Neural cell (in vitro differentiated cells): ENCODE measurements at regions not wholly inside any gene's neighbourhood (a gene's known extent, or its start where the extent isn't known, plus 50 kb on each side); places are given as distances from the start of the nearest gene placed in this dataset.

Experiments used
- EP300 ChIP-seq: fragments of 450-650 bp; conservative IDR thresholded peaks from 2 replicates; pipeline ENCODE4 v1.6.1; 2014; ENCODE audit warnings: antibody characterized with exemption, mild to moderate bottlenecking, moderate library complexity; ENCODE audit not compliant: poor library complexity, severe bottlenecking
- EZH2 ChIP-seq: fragments of 200-600, 300-800 bp; shearing (Covaris generic), sonication (generic); IDR thresholded peaks from 2 replicates; pipeline ENCODE4 v1.6.1; 2014; ENCODE audit warnings: antibody characterized with exemption, low read length, borderline replicate concordance, mild to moderate bottlenecking; ENCODE audit not compliant: insufficient read depth, poor library complexity, severe bottlenecking
- MXI1 ChIP-seq: fragments of 450-650 bp; conservative IDR thresholded peaks from 2 replicates; pipeline ENCODE4 v1.6.1; 2014; ENCODE audit warnings: antibody characterized with exemption, mild to moderate bottlenecking; ENCODE audit not compliant: poor library complexity, severe bottlenecking
- POLR2AphosphoS5 ChIP-seq: IDR thresholded peaks from 2 replicates; pipeline ENCODE4 v1.6.1; 2012
- RAD21 ChIP-seq: fragments of 450-650 bp; conservative IDR thresholded peaks from 2 replicates; pipeline ENCODE4 v1.6.1; 2014; ENCODE audit warnings: antibody characterized with exemption, mild to moderate bottlenecking, moderate library complexity
- TAF1 ChIP-seq: IDR thresholded peaks from 2 replicates; pipeline ENCODE4 v1.6.1; 2012; ENCODE audit warnings: low read depth
- TF ChIP-seq, protein P1 (sequence below): fragments of 450-650 bp; IDR thresholded peaks from 2 replicates; pipeline ENCODE4 v1.5.1; 2014; ENCODE audit warnings: antibody characterized with exemption, mild to moderate bottlenecking, moderate library complexity; ENCODE audit not compliant: poor library complexity, severe bottlenecking
- TF ChIP-seq, protein P2 (sequence below): IDR thresholded peaks from 2 replicates; pipeline ENCODE4 v1.6.1; 2012; ENCODE audit warnings: borderline replicate concordance

DNA sequence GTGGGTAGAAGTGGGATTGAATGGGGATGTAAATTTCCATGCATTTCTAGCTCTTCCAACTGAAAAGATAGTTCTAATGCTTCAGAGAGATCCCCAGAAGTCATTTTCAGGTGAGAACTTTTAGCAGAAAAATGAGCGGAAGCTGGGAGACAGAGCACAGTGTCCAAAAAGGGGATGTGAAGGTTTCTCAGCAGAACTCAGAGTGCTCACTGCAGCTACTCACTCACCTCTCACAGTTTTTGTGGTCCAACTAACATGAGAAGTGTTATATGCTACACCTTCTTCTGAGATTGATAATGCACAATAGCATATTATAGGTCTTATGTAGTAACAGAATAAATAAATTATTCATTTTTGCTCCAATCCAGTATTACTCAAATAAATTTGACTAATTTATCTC is 519.2 kb upstream of the HS3ST5 start:
- TF ChIP-seq, protein P1, sequence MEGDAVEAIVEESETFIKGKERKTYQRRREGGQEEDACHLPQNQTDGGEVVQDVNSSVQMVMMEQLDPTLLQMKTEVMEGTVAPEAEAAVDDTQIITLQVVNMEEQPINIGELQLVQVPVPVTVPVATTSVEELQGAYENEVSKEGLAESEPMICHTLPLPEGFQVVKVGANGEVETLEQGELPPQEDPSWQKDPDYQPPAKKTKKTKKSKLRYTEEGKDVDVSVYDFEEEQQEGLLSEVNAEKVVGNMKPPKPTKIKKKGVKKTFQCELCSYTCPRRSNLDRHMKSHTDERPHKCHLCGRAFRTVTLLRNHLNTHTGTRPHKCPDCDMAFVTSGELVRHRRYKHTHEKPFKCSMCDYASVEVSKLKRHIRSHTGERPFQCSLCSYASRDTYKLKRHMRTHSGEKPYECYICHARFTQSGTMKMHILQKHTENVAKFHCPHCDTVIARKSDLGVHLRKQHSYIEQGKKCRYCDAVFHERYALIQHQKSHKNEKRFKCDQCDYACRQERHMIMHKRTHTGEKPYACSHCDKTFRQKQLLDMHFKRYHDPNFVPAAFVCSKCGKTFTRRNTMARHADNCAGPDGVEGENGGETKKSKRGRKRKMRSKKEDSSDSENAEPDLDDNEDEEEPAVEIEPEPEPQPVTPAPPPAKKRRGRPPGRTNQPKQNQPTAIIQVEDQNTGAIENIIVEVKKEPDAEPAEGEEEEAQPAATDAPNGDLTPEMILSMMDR, result no peak
- TF ChIP-seq, protein P2, sequence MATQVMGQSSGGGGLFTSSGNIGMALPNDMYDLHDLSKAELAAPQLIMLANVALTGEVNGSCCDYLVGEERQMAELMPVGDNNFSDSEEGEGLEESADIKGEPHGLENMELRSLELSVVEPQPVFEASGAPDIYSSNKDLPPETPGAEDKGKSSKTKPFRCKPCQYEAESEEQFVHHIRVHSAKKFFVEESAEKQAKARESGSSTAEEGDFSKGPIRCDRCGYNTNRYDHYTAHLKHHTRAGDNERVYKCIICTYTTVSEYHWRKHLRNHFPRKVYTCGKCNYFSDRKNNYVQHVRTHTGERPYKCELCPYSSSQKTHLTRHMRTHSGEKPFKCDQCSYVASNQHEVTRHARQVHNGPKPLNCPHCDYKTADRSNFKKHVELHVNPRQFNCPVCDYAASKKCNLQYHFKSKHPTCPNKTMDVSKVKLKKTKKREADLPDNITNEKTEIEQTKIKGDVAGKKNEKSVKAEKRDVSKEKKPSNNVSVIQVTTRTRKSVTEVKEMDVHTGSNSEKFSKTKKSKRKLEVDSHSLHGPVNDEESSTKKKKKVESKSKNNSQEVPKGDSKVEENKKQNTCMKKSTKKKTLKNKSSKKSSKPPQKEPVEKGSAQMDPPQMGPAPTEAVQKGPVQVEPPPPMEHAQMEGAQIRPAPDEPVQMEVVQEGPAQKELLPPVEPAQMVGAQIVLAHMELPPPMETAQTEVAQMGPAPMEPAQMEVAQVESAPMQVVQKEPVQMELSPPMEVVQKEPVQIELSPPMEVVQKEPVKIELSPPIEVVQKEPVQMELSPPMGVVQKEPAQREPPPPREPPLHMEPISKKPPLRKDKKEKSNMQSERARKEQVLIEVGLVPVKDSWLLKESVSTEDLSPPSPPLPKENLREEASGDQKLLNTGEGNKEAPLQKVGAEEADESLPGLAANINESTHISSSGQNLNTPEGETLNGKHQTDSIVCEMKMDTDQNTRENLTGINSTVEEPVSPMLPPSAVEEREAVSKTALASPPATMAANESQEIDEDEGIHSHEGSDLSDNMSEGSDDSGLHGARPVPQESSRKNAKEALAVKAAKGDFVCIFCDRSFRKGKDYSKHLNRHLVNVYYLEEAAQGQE, result no peak
- TF ChIP-seq TAF1 (no peak), EZH2 (no peak), RAD21 (no peak), POLR2AphosphoS5 (no peak), EP300 (no peak), MXI1 (no peak)
